ENCODE measurements at regions not wholly inside any gene's neighbourhood (a gene's known extent, or its start where the extent isn't known, plus 50 kb on each side); places are given as distances from the start of the nearest gene placed in this dataset.

DNA sequence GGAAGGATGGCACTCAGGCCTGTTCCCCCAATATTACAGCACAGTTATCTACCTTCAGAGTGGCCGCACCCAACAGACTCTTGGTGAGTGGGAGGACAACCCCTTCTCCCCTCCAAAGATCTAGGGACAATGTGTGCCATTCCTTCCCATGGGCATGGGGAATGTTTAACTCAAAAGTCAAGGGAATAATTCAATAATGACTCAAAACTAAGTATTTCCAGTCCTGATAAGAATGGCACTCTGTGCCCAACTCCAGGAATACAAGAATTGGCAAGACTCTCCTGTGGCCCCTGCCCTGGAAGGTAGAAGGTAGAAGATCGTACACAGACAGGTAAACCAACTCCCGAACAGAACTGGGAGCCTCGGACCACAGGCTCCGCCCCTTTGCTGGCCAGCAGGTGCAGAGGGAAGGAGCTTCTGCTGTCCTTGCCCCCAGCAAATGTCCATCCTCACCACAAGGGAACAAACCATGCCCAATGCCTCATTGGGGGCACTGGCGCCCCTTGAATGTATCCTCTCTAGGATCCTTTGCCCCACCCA lies 514.0 kb downstream of the NPHP4 start:
- ChIA-PET POLR2A (no interaction called here), RAD21 (ENCODE audit: low non-redundant PET in 1 of 2, low total read pairs in 2 of 2, uncharacterized antibody in 2 of 2, unreplicated experiment in 2 of 2) (no interaction called here), CTCF (no interaction called here)
- ATAC-seq (no peak), DNase-seq (ENCODE audit: low read depth, low spot score) (no peak)
- Histone ChIP-seq H3K27ac (ENCODE audit: low read depth, low read length) (no peak overlapping the region), H3K4me3 (replicated peaks in 1 of 2; ENCODE audit: low read depth in 1 of 2, low read length in 2 of 2) (no peak overlapping the region), H3K79me2 (ENCODE audit: insufficient read depth, low read length) (no peaks in the 10 kb centered on the region), H3K4me1 (ENCODE audit: control insufficient read depth in 1 of 2, insufficient read depth in 2 of 2, low read length in 2 of 2) (no peaks in the 10 kb centered on the region), H3K9me2 (ENCODE audit: insufficient read depth) (no peaks in the 10 kb centered on the region), H3K36me3 (ENCODE audit: control insufficient read depth in 1 of 2, insufficient read depth in 2 of 2, low read length in 2 of 2) (no peaks in the 10 kb centered on the region), H2AFZ (ENCODE audit: low read depth, low read length, poor library complexity, severe bottlenecking) (no peak overlapping the region), H3K27me3 (ENCODE audit: insufficient read depth, low read length) (peaks cover 10% of the 10 kb centered on the region; the same call in 1 of the 2 replicates), H3K9me3 (ENCODE audit: control insufficient read depth in 1 of 2, insufficient read depth in 1 of 2, low read depth in 1 of 2, low read length in 2 of 2) (no peaks in the 10 kb centered on the region), H3K9ac (ENCODE audit: low read length) (no peak overlapping the region), H3K4me2 (ENCODE audit: low read length) (no peak overlapping the region), H4K20me1 (ENCODE audit: insufficient read depth) (no peaks in the 10 kb centered on the region)
- intact Hi-C loops (cut with micrococcal nuclease) = no loop called here
- TF ChIP-seq SIN3A (IDR thresholded peaks at IDR 0.05; ENCODE audit: low read depth) = no peak
- TF ChIP-seq CEBPB (IDR thresholded peaks at IDR 0.05; ENCODE audit: low read depth) = no peak
- no peak for TF ChIP-seq EZH2 (IDR thresholded peaks at IDR 0.05)
- TF ChIP-seq, protein P1, sequence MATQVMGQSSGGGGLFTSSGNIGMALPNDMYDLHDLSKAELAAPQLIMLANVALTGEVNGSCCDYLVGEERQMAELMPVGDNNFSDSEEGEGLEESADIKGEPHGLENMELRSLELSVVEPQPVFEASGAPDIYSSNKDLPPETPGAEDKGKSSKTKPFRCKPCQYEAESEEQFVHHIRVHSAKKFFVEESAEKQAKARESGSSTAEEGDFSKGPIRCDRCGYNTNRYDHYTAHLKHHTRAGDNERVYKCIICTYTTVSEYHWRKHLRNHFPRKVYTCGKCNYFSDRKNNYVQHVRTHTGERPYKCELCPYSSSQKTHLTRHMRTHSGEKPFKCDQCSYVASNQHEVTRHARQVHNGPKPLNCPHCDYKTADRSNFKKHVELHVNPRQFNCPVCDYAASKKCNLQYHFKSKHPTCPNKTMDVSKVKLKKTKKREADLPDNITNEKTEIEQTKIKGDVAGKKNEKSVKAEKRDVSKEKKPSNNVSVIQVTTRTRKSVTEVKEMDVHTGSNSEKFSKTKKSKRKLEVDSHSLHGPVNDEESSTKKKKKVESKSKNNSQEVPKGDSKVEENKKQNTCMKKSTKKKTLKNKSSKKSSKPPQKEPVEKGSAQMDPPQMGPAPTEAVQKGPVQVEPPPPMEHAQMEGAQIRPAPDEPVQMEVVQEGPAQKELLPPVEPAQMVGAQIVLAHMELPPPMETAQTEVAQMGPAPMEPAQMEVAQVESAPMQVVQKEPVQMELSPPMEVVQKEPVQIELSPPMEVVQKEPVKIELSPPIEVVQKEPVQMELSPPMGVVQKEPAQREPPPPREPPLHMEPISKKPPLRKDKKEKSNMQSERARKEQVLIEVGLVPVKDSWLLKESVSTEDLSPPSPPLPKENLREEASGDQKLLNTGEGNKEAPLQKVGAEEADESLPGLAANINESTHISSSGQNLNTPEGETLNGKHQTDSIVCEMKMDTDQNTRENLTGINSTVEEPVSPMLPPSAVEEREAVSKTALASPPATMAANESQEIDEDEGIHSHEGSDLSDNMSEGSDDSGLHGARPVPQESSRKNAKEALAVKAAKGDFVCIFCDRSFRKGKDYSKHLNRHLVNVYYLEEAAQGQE (IDR thresholded peaks at IDR 0.05; ENCODE audit: low read depth) = no peak
- no peak for TF ChIP-seq RAD21 (IDR thresholded peaks at IDR 0.05; ENCODE audit: low read depth)
- TF ChIP-seq, protein P2, sequence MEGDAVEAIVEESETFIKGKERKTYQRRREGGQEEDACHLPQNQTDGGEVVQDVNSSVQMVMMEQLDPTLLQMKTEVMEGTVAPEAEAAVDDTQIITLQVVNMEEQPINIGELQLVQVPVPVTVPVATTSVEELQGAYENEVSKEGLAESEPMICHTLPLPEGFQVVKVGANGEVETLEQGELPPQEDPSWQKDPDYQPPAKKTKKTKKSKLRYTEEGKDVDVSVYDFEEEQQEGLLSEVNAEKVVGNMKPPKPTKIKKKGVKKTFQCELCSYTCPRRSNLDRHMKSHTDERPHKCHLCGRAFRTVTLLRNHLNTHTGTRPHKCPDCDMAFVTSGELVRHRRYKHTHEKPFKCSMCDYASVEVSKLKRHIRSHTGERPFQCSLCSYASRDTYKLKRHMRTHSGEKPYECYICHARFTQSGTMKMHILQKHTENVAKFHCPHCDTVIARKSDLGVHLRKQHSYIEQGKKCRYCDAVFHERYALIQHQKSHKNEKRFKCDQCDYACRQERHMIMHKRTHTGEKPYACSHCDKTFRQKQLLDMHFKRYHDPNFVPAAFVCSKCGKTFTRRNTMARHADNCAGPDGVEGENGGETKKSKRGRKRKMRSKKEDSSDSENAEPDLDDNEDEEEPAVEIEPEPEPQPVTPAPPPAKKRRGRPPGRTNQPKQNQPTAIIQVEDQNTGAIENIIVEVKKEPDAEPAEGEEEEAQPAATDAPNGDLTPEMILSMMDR (IDR thresholded peaks at IDR 0.05 in 2 of 3, conservative IDR thresholded peaks at IDR 0.05 in 1 of 3; ENCODE audit: borderline replicate concordance in 1 of 3, insufficient read depth in 1 of 3, low read depth in 2 of 3, low read length in 2 of 3) = no peak
- no peak for TF ChIP-seq POLR2AphosphoS5 (IDR thresholded peaks at IDR 0.05; ENCODE audit: low read depth, low read length)
- no peak for TF ChIP-seq SP1 (IDR thresholded peaks at IDR 0.05; ENCODE audit: low read depth)
- TF ChIP-seq, protein P3, sequence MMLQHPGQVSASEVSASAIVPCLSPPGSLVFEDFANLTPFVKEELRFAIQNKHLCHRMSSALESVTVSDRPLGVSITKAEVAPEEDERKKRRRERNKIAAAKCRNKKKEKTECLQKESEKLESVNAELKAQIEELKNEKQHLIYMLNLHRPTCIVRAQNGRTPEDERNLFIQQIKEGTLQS (IDR thresholded peaks at IDR 0.05) = no peak
- TF ChIP-seq ELF1 (IDR thresholded peaks at IDR 0.05; ENCODE audit: borderline replicate concordance, low read depth) = no peak
- no peak for TF ChIP-seq SRF (IDR thresholded peaks at IDR 0.05; ENCODE audit: low read depth)
- no peak for TF ChIP-seq ZNF274 (IDR thresholded peaks at IDR 0.05; ENCODE audit: low read depth, low read length)
- TF ChIP-seq TCF7L2 (IDR thresholded peaks at IDR 0.05; ENCODE audit: borderline replicate concordance, extremely low read depth, insufficient read depth, insufficient read length) = no peak
- TF ChIP-seq ZFX (IDR thresholded peaks at IDR 0.05) = no peak
- TF ChIP-seq FOSL1 (IDR thresholded peaks at IDR 0.05; ENCODE audit: low read depth) = no peak
- no peak for TF ChIP-seq EZH2phosphoT487 (IDR thresholded peaks at IDR 0.05; ENCODE audit: borderline replicate concordance)
- TF ChIP-seq POLR2A (IDR thresholded peaks at IDR 0.05; ENCODE audit: borderline replicate concordance, extremely low read depth, insufficient read depth, insufficient read length) = no peak
- BruUV-seq (replicated peaks) = no TSS peak

Data from HCT116 (cell line).